ENCODE measurements at regions not wholly inside any gene's neighbourhood (a gene's known extent, or its start where the extent isn't known, plus 50 kb on each side); places are given as distances from the start of the nearest gene placed in this dataset.

DNA sequence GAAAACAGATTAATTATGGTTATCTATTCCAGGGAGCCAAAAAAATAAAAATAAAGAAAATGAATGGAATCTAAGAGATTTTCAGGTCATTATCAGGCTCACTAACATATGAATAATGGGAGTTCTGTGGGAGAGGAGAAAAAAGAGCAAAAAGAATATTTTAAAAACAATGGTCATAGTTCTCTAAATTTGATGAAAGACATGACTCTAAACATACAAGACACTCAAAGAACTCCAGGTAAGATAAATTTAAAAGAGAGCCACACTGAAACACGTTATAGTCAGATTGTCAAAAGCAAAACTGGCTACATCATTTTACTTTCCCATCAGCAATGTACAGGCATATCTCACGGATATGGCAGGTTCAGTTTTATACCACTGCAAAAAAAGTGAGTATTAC lies 520.0 kb downstream of the ANKRD50 start:
- TF ChIP-seq, protein P1, sequence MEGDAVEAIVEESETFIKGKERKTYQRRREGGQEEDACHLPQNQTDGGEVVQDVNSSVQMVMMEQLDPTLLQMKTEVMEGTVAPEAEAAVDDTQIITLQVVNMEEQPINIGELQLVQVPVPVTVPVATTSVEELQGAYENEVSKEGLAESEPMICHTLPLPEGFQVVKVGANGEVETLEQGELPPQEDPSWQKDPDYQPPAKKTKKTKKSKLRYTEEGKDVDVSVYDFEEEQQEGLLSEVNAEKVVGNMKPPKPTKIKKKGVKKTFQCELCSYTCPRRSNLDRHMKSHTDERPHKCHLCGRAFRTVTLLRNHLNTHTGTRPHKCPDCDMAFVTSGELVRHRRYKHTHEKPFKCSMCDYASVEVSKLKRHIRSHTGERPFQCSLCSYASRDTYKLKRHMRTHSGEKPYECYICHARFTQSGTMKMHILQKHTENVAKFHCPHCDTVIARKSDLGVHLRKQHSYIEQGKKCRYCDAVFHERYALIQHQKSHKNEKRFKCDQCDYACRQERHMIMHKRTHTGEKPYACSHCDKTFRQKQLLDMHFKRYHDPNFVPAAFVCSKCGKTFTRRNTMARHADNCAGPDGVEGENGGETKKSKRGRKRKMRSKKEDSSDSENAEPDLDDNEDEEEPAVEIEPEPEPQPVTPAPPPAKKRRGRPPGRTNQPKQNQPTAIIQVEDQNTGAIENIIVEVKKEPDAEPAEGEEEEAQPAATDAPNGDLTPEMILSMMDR (IDR thresholded peaks at IDR 0.05) = no peak
- TF ChIP-seq, protein P2, sequence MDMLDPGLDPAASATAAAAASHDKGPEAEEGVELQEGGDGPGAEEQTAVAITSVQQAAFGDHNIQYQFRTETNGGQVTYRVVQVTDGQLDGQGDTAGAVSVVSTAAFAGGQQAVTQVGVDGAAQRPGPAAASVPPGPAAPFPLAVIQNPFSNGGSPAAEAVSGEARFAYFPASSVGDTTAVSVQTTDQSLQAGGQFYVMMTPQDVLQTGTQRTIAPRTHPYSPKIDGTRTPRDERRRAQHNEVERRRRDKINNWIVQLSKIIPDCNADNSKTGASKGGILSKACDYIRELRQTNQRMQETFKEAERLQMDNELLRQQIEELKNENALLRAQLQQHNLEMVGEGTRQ (IDR thresholded peaks at IDR 0.05; ENCODE audit: borderline replicate concordance, low read depth, low read length) = no peak
- TF ChIP-seq, protein P3, sequence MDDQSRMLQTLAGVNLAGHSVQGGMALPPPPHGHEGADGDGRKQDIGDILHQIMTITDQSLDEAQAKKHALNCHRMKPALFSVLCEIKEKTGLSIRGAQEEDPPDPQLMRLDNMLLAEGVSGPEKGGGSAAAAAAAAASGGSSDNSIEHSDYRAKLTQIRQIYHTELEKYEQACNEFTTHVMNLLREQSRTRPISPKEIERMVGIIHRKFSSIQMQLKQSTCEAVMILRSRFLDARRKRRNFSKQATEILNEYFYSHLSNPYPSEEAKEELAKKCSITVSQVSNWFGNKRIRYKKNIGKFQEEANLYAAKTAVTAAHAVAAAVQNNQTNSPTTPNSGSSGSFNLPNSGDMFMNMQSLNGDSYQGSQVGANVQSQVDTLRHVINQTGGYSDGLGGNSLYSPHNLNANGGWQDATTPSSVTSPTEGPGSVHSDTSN (IDR thresholded peaks at IDR 0.05) = no peak
- TF ChIP-seq EP300 (IDR thresholded peaks at IDR 0.05; ENCODE audit: borderline replicate concordance in 1 of 2, low read depth in 1 of 2, low read length in 1 of 2) (no peak), YY1 (IDR thresholded peaks at IDR 0.05; ENCODE audit: low read depth) (no peak), TCF12 (IDR thresholded peaks at IDR 0.05) (no peak), SMC3 (IDR thresholded peaks at IDR 0.05; ENCODE audit: low read depth, low read length) (no peak)
- TF ChIP-seq, protein P4, sequence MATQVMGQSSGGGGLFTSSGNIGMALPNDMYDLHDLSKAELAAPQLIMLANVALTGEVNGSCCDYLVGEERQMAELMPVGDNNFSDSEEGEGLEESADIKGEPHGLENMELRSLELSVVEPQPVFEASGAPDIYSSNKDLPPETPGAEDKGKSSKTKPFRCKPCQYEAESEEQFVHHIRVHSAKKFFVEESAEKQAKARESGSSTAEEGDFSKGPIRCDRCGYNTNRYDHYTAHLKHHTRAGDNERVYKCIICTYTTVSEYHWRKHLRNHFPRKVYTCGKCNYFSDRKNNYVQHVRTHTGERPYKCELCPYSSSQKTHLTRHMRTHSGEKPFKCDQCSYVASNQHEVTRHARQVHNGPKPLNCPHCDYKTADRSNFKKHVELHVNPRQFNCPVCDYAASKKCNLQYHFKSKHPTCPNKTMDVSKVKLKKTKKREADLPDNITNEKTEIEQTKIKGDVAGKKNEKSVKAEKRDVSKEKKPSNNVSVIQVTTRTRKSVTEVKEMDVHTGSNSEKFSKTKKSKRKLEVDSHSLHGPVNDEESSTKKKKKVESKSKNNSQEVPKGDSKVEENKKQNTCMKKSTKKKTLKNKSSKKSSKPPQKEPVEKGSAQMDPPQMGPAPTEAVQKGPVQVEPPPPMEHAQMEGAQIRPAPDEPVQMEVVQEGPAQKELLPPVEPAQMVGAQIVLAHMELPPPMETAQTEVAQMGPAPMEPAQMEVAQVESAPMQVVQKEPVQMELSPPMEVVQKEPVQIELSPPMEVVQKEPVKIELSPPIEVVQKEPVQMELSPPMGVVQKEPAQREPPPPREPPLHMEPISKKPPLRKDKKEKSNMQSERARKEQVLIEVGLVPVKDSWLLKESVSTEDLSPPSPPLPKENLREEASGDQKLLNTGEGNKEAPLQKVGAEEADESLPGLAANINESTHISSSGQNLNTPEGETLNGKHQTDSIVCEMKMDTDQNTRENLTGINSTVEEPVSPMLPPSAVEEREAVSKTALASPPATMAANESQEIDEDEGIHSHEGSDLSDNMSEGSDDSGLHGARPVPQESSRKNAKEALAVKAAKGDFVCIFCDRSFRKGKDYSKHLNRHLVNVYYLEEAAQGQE (IDR thresholded peaks at IDR 0.05; ENCODE audit: low read depth, low read length) = no peak

All from SK-N-SH (cell line).